ENCODE measurements at regions not wholly inside any gene's neighbourhood (a gene's known extent, or its start where the extent isn't known, plus 50 kb on each side); places are given as distances from the start of the nearest gene placed in this dataset.
"Not testable (repeated sequence)": the region's sequence is repeated elsewhere in the genome, so short reads cannot be mapped to it uniquely, and the experiment has no call there.

GRCh38 chr2:177000061-177000714 lies 212.4 kb upstream of the HNRNPA3 start:
- ATAC-seq: no peak
- intact Hi-C loops (cut with micrococcal nuclease): no loop called here
- Histone ChIP-seq H3K36me3 (ENCODE audit: control insufficient read depth, insufficient read depth, low read length) (no peaks in the 10 kb centered on the region), H3K27me3 (ENCODE audit: control insufficient read depth, insufficient read depth, low read length) (no peaks in the 10 kb centered on the region), H3K4me3 (ENCODE audit: low read length) (no peak overlapping the region), H3K9me3 (ENCODE audit: control insufficient read depth, insufficient read depth, low read length) (no peaks in the 10 kb centered on the region), H3K4me1 (ENCODE audit: control insufficient read depth, insufficient read depth, low read length) (no peaks in the 10 kb centered on the region), H3K27ac (ENCODE audit: low read length) (no peak overlapping the region)
- Mint-ChIP-seq H3K36me3 (no peaks in the 10 kb centered on the region), H3K9me3 (no peaks in the 10 kb centered on the region), H3K27ac (no peak overlapping the region), H3K4me3 (no peak overlapping the region), H3K27me3 (ENCODE audit: low read depth in 2 of 2) (peaks cover 0 to 6% of the 10 kb centered on the region in 2 donors), H3K4me1 (peaks cover 5 to 23% of the 10 kb centered on the region in 2 donors)
- TF ChIP-seq CTCF (IDR thresholded peaks at IDR 0.05): no peak
- 71% methylated on average over 4 of the region's 4 CpGs for WGBS (ENCODE audit: insufficient coverage)
- no peak for DNase-seq

GRCh38 chr2:177000715-177001072 lies 211.9 kb upstream of the HNRNPA3 start:
- 95% methylated on average over 4 of the region's 4 CpGs for WGBS (ENCODE audit: insufficient coverage)
- no peak overlapping the region for H3K4me3 ChIP-seq (ENCODE audit: low read length)
- H3K36me3 ChIP-seq (ENCODE audit: control insufficient read depth, insufficient read depth, low read length): no peaks in the 10 kb centered on the region
- no peaks in the 10 kb centered on the region for H3K9me3 ChIP-seq (ENCODE audit: control insufficient read depth, insufficient read depth, low read length)
- ATAC-seq (no peak), DNase-seq (no peak)
- H3K4me1 ChIP-seq (ENCODE audit: control insufficient read depth, insufficient read depth, low read length): no peaks in the 10 kb centered on the region
- intact Hi-C loops (cut with micrococcal nuclease): no loop called here
- Mint-ChIP-seq H3K9me3 (no peaks in the 10 kb centered on the region), H3K36me3 (no peaks in the 10 kb centered on the region), H3K27ac (no peak overlapping the region), H3K4me1 (peaks cover 5 to 23% of the 10 kb centered on the region in 2 donors), H3K4me3 (no peak overlapping the region), H3K27me3 (ENCODE audit: low read depth in 2 of 2) (peaks cover 0 to 6% of the 10 kb centered on the region in 2 donors)
- H3K27me3 ChIP-seq (ENCODE audit: control insufficient read depth, insufficient read depth, low read length): no peaks in the 10 kb centered on the region
- no peak for TF ChIP-seq CTCF (IDR thresholded peaks at IDR 0.05)
- no peak overlapping the region for H3K27ac ChIP-seq (ENCODE audit: low read length)

- Histone ChIP-seq H3K9me3 (ENCODE audit: control insufficient read depth, insufficient read depth, low read length) (no peaks in the 10 kb centered on the region), H3K27ac (ENCODE audit: low read length) (no peak overlapping the region), H3K4me1 (ENCODE audit: control insufficient read depth, insufficient read depth, low read length) (no peaks in the 10 kb centered on the region), H3K36me3 (ENCODE audit: control insufficient read depth, insufficient read depth, low read length) (no peaks in the 10 kb centered on the region), H3K27me3 (ENCODE audit: control insufficient read depth, insufficient read depth, low read length) (no peaks in the 10 kb centered on the region), H3K4me3 (ENCODE audit: low read length) (no peak overlapping the region)
- Mint-ChIP-seq H3K9me3 (no peaks in the 10 kb centered on the region), H3K36me3 (no peaks in the 10 kb centered on the region), H3K27ac (no peak overlapping the region), H3K4me1 (peaks cover 5 to 23% of the 10 kb centered on the region in 2 donors), H3K27me3 (ENCODE audit: low read depth in 2 of 2) (peaks cover 0 to 6% of the 10 kb centered on the region in 2 donors), H3K4me3 (no peak overlapping the region)
- no peak for DNase-seq
- intact Hi-C loops (cut with micrococcal nuclease): no loop called here
- WGBS (ENCODE audit: insufficient coverage): 100% methylated on average over 2 of the region's 2 CpGs
- no peak for ATAC-seq
- no peak for TF ChIP-seq CTCF (IDR thresholded peaks at IDR 0.05)
Measured at GRCh38 chr2:177001334-177001733, 211.3 kb upstream of the HNRNPA3 start.

GRCh38 chr2:177002983-177003382 lies 209.6 kb upstream of the HNRNPA3 start:
- H3K9me3 Mint-ChIP-seq: no peaks in the 10 kb centered on the region
- WGBS (ENCODE audit: insufficient coverage): 96% methylated on average over 3 of the region's 3 CpGs
- intact Hi-C loops (cut with micrococcal nuclease): no loop called here

GRCh38 chr2:177007726-177008125 lies 204.9 kb upstream of the HNRNPA3 start:
- H3K36me3 Mint-ChIP-seq, H3K27ac Mint-ChIP-seq: not testable (repeated sequence)

More at GRCh38 chr2:177002983-177003382, 209.6 kb upstream of the HNRNPA3 start:
- no peaks in the 10 kb centered on the region for H3K4me1 ChIP-seq (ENCODE audit: control insufficient read depth, insufficient read depth, low read length)
- H3K9me3 ChIP-seq (ENCODE audit: control insufficient read depth, insufficient read depth, low read length): no peaks in the 10 kb centered on the region
- H3K27ac Mint-ChIP-seq: no peak overlapping the region
- H3K36me3 Mint-ChIP-seq: no peaks in the 10 kb centered on the region
- no peak for ATAC-seq
- no peak for DNase-seq
- H3K4me3 Mint-ChIP-seq: no peak overlapping the region
- H3K27ac ChIP-seq (ENCODE audit: low read length): no peak overlapping the region
- H3K4me3 ChIP-seq (ENCODE audit: low read length): no peak overlapping the region
- no peaks in the 10 kb centered on the region for H3K27me3 ChIP-seq (ENCODE audit: control insufficient read depth, insufficient read depth, low read length)
- H3K27me3 Mint-ChIP-seq (ENCODE audit: low read depth in 2 of 2): peaks cover 0 to 6% of the 10 kb centered on the region in 2 donors
- no peaks in the 10 kb centered on the region for H3K36me3 ChIP-seq (ENCODE audit: control insufficient read depth, insufficient read depth, low read length)
- peaks cover 0 to 10% of the 10 kb centered on the region in 2 donors for H3K4me1 Mint-ChIP-seq
- no peak for TF ChIP-seq CTCF (IDR thresholded peaks at IDR 0.05)

More at GRCh38 chr2:177007726-177008125, 204.9 kb upstream of the HNRNPA3 start:
- H3K4me1 ChIP-seq (ENCODE audit: control insufficient read depth, insufficient read depth, low read length); H3K27ac ChIP-seq (ENCODE audit: low read length); H3K4me3 Mint-ChIP-seq; H3K9me3 ChIP-seq (ENCODE audit: control insufficient read depth, insufficient read depth, low read length); H3K36me3 ChIP-seq (ENCODE audit: control insufficient read depth, insufficient read depth, low read length); H3K4me3 ChIP-seq (ENCODE audit: low read length); DNase-seq; ATAC-seq; intact Hi-C loops (cut with micrococcal nuclease); H3K27me3 ChIP-seq (ENCODE audit: control insufficient read depth, insufficient read depth, low read length); H3K9me3 Mint-ChIP-seq; H3K4me1 Mint-ChIP-seq: not testable (repeated sequence)
- 96% methylated on average over 28 of the region's 28 CpGs for WGBS (ENCODE audit: insufficient coverage)
- H3K27me3 Mint-ChIP-seq (ENCODE audit: low read depth in 2 of 2): peaks cover 5 to 30% of the 10 kb centered on the region in 2 donors

Data from natural killer cell (primary cell).